SH-SY5Y (cell line): ENCODE measurements at regions not wholly inside any gene's neighbourhood (a gene's known extent, or its start where the extent isn't known, plus 50 kb on each side); places are given as distances from the start of the nearest gene placed in this dataset.

Source experiments
- GATA2 ChIP-seq: IDR thresholded peaks from 2 replicates; pipeline ENCODE4 v1.6.1; 2011; ENCODE audit warnings: mild to moderate bottlenecking, low read depth, low read length
- GATA3 ChIP-seq: IDR thresholded peaks from 2 replicates; pipeline ENCODE4 v1.6.1; 2011; ENCODE audit warnings: low read depth, mild to moderate bottlenecking, low read length, moderate library complexity

DNA sequence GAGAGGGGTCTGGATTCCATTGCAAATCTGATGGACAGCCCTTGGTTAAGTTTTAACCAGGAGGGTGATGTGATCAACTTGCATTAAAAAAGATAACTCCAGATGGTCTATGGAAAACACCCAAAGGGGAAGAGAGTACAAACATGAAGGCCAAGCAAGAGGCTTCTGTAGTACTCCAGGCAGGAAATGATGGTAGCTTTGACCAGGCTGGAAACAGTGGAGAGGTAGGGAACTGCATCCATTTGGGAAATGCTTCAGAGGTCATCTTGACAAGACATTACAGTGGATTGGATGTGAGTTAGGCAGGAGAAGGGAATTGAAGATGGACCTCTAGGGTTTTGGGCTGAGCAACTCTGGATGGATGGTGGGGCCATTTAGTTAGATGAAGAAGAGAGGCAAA, 391.1 kb downstream of the IPO8 start:
- TF ChIP-seq GATA2 = no peak
- TF ChIP-seq GATA3 = no peak
